ENCODE measurements at regions not wholly inside any gene's neighbourhood (a gene's known extent, or its start where the extent isn't known, plus 50 kb on each side); places are given as distances from the start of the nearest gene placed in this dataset.

- TF ChIP-seq, protein P1, sequence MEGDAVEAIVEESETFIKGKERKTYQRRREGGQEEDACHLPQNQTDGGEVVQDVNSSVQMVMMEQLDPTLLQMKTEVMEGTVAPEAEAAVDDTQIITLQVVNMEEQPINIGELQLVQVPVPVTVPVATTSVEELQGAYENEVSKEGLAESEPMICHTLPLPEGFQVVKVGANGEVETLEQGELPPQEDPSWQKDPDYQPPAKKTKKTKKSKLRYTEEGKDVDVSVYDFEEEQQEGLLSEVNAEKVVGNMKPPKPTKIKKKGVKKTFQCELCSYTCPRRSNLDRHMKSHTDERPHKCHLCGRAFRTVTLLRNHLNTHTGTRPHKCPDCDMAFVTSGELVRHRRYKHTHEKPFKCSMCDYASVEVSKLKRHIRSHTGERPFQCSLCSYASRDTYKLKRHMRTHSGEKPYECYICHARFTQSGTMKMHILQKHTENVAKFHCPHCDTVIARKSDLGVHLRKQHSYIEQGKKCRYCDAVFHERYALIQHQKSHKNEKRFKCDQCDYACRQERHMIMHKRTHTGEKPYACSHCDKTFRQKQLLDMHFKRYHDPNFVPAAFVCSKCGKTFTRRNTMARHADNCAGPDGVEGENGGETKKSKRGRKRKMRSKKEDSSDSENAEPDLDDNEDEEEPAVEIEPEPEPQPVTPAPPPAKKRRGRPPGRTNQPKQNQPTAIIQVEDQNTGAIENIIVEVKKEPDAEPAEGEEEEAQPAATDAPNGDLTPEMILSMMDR (conservative IDR thresholded peaks at IDR 0.05; ENCODE audit: low read depth, low read length): no peak
- TF ChIP-seq EZH2 (IDR thresholded peaks at IDR 0.05; ENCODE audit: borderline replicate concordance, low read depth, low read length, poor library complexity, severe bottlenecking): no peak
These were observed 781.5 kb downstream of the TBL1XR1 start for GRCh38 chr3:176415661-176416295.
